Stimulated activated CD4-positive, alpha-beta T cell treated with anti-CD3 and anti-CD28 coated beads, TNF-alpha, amount 100 ng/mL, for 1 hour (primary cell): ENCODE measurements at regions not wholly inside any gene's neighbourhood (a gene's known extent, or its start where the extent isn't known, plus 50 kb on each side); places are given as distances from the start of the nearest gene placed in this dataset.

ENCODE experiments used
- DNase-seq, 3 donors: peaks; one replicate each; pipeline ENCODE4 v3.0.0-alpha.2; 2020; ENCODE audit warnings: low read depth in 3 of 3, low spot score in 1 of 3

- no peak for DNase-seq
Observed at GRCh38 chr6:165762125-165762524, 99.1 kb upstream of the PDE10A start.

DNA sequence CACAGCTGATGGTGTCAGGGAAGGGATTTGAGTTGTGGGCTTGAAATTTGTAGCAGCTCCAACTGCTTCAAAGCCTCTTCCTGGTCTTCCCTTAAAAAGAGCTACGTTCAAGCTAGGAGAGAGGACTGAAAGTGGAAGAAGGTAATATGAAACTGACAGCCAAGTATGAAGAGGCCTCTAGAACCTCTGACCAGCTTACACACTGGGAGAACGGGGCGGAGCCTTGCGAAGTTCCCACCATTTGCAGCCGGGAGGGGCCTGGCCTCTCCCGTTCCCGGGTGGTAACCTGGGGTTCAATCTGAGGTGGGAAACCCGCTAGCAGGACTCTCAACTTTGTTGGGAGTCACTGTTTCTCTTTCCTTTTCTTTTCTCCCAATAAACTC lies 97.8 kb upstream of the PDE10A start:
- no peak for DNase-seq

- no peak for DNase-seq
Observed at GRCh38 chr6:165760126-165760802, 97.2 kb upstream of the PDE10A start.

- no peak for DNase-seq
Observed at GRCh38 chr6:165758441-165758840, 95.4 kb upstream of the PDE10A start.

DNA sequence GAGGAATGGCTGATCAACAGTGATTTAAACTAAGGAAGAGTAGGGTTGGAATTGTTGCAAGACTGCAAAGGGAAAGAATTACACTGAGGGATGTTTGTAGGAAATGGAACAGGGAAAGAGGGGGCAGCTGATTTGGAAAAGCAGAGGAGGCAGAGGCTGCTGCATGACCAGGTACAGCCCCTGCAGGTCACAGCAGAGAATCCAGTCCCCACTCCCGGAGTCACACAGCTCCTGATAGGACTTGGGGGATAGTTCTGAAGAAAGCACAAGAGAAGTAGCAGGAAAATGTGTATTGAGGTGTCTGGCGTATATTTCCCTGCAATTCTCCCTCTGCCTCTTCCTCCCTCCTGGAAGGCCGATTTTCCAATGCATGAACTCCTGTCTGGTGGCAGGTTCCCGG lies 92.5 kb upstream of the PDE10A start:
- DNase-seq: no peak

GRCh38 chr6:165753506-165753905 lies 90.5 kb upstream of the PDE10A start:
- DNase-seq: no peak

GRCh38 chr6:165752451-165752850 lies 89.4 kb upstream of the PDE10A start:
- DNase-seq: no peak

DNA sequence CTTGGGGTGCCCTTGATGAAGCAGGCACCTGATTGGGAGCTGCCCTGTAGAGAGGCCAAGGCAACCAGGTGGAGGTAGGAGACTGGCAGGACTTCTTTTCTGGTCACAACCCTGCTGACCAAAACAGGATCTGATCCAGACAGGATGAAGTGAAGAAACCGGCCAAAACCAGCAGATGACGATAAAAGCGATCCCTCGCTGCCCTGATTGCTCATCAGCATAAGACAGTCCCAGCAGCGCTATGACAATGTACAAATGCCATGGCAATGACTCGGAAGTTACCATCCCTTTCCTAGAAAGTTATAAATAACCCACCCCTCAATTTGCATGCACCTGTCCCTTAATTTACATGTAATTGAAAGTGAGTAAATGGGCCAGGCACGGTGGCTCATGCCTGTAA lies 88.4 kb upstream of the PDE10A start:
- DNase-seq: no peak

DNA sequence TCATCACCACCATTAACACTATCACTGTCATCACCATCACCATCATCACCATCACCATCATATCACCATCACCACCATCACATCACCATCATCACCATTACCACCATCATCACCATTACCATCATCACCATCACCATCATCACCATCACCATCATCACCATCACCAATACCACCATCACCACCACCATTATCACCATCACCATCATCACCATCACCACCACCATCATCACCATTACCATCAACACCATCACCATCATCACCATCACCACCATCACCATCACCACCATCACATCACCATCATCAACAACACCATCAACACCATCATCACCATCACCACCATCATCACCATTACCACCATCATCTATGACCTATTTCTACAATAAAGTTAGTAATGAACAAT lies 86.1 kb upstream of the PDE10A start:
- DNase-seq: no peak

DNA sequence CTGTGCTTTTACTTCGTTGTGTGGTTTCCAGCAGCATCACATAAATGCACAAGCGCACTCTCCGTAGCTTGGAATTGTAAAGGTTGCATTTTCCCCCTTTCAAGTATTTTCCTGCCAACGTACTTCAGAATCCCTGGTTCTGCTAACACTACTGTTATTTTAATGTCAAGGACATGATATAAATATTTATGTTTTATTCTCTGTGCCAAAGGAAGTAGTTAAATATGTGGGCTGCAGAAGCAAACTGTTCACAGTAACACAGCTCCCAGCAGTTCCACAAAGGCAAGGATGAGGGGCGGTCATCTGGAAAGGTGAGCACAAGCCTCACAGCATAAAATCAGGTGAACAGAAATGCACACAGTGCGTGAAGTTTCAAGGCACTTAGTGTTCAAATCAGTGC lies 85.3 kb upstream of the PDE10A start:
- DNase-seq: no peak

- no peak for DNase-seq
Observed at GRCh38 chr6:165747963-165748362, 84.9 kb upstream of the PDE10A start.

DNA sequence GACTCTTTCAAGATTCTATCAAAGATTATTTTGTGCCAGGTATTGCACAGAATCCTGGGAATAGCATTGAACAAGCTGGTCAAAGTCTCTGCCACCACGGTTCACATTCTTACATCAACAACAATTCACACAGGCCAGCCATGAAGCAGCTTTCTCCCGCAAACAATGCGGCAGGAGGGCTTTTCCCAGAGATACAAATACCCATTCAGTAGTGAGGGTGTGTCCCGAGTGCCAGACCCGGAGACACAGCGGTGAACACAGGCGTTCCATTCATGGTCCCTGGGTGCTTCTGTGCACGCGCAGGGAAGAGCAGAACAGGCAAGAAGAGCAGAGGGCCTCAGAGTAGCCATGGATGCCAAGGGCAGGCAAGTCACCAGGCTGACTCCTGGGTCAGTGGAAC lies 83.3 kb upstream of the PDE10A start:
- no peak for DNase-seq

DNA sequence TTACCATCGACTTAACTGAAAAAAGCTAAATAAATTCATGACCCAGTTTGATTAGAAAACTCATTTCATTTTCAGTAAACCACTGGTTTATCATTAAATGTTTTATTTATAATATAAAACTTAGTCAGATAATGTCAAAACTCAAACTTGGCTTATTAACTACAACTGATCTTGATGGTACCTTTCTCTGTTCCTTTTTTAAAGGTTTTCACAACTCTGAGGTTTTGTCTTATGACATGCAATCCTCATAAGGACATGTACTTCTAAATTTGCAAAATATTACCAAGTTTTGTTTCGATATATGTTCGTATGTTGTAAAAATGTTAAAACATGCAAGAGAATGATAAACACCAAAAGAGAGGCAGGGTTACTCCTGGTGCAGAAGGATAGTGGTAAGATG lies 82.5 kb upstream of the PDE10A start:
- no peak for DNase-seq

DNA sequence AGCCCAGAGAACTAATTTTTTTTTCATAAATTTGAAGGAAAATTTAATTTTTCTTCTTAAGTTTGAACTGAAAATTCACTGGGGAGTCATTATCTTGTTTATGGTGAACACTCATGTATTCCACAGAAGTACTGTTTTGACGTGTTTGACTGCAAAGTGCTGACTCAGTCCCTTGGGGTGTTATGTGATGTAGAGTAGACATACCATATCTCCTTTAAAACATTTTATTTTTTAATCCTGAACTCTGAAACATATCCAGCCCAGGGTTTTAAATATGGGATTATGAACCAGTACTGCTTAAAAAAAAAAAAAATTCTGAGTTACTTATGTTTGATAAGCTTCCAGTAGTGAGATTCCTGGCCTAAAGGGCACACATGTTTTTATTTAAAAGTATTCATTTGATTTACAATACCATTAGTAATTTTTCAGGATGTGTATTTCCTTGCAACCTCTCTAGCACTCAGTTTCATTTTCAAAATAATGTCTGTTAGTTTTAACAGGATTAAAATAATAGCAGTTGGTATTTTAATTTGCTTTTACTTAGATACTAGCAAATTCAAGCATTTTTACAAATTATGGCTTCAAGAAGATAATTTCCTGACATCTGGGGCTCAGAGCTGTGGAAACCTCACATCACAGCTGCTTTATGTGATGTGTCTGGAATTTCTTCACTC lies 81.7 kb upstream of the PDE10A start:
- DNase-seq: no peak

DNA sequence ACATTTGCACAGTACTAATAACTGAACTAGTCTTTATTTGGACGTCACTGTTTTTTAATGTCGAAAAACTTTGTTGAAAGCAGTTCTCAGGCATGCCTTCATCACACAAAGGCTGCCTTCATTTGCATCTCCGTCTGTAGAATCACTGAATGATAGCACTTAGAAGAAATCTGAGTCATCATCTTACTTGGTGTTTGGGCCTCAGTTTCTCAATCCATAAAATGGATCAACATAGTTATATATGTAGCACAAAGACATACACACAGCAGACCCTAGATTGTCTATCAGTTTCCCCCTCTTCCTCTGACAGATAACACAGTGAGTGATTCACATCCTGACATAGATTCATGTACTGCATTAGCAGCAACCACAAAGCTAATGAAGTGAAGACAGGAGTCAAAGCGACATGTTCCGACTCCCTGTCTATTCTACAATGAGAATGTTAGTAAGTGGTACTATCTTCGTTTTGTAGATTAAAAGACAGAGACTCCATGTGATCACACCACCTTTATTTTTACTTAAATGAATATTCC lies 80.4 kb upstream of the PDE10A start:
- no peak for DNase-seq

GRCh38 chr6:165742047-165742446 lies 79.0 kb upstream of the PDE10A start:
- DNase-seq: no peak

- no peak for DNase-seq
Observed at GRCh38 chr6:165737396-165737795, 74.4 kb upstream of the PDE10A start.

DNA sequence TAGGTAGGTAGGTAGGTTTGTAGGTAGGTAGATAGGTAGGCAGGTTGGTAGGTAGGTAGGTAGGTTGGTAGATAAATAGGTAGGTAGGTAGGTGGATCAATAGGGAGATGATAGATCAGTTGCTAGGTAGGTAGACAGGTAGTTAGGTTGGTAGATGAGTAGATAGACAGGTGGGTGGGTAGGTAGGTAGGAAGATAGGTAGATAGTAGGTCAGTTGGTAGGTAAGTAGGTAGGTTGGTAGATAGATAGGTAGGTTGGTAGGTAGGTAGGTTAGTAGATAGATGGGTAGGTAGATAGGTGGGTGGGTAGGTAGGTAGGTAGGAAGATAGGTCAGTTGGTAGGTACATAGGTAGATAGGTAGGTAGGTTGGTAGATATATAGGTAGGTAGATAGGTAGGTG lies 72.0 kb upstream of the PDE10A start:
- no peak for DNase-seq

GRCh38 chr6:165733489-165733791 lies 70.4 kb upstream of the PDE10A start:
- DNase-seq: no peak

GRCh38 chr6:165732696-165733488 lies 69.9 kb upstream of the PDE10A start:
- no peak for DNase-seq

- no peak for DNase-seq
Observed at GRCh38 chr6:165729307-165729936, 66.4 kb upstream of the PDE10A start.

DNA sequence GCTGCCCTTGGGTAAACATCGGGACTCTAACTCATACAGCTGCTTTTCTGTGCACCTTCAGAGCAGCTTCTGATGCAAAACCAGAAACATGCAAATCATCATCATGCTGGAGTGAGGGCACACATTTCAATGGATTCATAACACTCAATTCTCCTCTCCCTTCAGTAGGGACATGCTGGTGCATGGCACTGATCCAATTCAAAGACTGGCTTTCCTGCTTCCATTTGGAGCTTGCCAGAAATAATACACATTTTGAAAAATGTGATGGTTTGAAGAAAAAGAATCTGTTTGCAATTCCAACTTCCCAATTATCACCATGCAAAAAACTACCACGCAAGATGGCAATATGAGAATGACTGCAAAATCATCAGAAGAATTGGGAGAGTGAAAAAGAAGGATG lies 65.2 kb upstream of the PDE10A start:
- no peak for DNase-seq
